Neural cell (in vitro differentiated cells): ENCODE measurements at regions not wholly inside any gene's neighbourhood (a gene's known extent, or its start where the extent isn't known, plus 50 kb on each side); places are given as distances from the start of the nearest gene placed in this dataset.

Source experiments
- EP300 ChIP-seq: fragments of 450-650 bp; conservative IDR thresholded peaks from 2 replicates; pipeline ENCODE4 v1.6.1; 2014; ENCODE audit warnings: antibody characterized with exemption, mild to moderate bottlenecking, moderate library complexity; ENCODE audit not compliant: poor library complexity, severe bottlenecking
- EZH2 ChIP-seq: fragments of 200-600, 300-800 bp; shearing (Covaris generic), sonication (generic); IDR thresholded peaks from 2 replicates; pipeline ENCODE4 v1.6.1; 2014; ENCODE audit warnings: antibody characterized with exemption, low read length, borderline replicate concordance, mild to moderate bottlenecking; ENCODE audit not compliant: insufficient read depth, poor library complexity, severe bottlenecking
- POLR2AphosphoS5 ChIP-seq: IDR thresholded peaks from 2 replicates; pipeline ENCODE4 v1.6.1; 2012
- RAD21 ChIP-seq: fragments of 450-650 bp; conservative IDR thresholded peaks from 2 replicates; pipeline ENCODE4 v1.6.1; 2014; ENCODE audit warnings: antibody characterized with exemption, mild to moderate bottlenecking, moderate library complexity
- SMC3 ChIP-seq: fragments of 450-650 bp; conservative IDR thresholded peaks from 2 replicates; pipeline ENCODE4 v1.6.1; 2014; ENCODE audit warnings: antibody characterized with exemption, mild to moderate bottlenecking, moderate library complexity; ENCODE audit not compliant: poor library complexity
- TF ChIP-seq, protein P1 (sequence below): fragments of 450-650 bp; IDR thresholded peaks from 2 replicates; pipeline ENCODE4 v1.5.1; 2014; ENCODE audit warnings: antibody characterized with exemption, mild to moderate bottlenecking, moderate library complexity; ENCODE audit not compliant: poor library complexity, severe bottlenecking

DNA sequence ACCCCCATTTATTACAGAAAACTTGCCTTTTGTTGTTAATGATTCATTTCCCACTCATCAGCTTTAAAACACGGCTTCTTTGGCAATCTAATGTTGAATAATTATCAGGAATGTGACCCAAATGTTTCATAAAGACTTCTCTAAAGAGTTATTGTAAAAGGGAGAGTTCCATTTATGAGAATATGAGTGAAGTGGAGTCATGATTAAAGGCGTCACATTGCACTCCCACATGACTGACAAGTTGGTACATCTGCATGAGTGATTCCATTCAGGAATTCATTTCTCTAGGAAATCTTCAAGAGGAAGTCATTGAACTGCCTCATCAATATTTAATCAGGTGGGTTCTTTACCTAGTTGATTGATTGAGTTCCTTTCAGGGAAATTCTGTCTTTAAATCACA lies 184.8 kb downstream of the LNPK start:
- TF ChIP-seq EP300 (peak; percentile 82), POLR2AphosphoS5 (peak; percentile 74), EZH2 (no peak), SMC3 (no peak), RAD21 (no peak)
- TF ChIP-seq, protein P1, sequence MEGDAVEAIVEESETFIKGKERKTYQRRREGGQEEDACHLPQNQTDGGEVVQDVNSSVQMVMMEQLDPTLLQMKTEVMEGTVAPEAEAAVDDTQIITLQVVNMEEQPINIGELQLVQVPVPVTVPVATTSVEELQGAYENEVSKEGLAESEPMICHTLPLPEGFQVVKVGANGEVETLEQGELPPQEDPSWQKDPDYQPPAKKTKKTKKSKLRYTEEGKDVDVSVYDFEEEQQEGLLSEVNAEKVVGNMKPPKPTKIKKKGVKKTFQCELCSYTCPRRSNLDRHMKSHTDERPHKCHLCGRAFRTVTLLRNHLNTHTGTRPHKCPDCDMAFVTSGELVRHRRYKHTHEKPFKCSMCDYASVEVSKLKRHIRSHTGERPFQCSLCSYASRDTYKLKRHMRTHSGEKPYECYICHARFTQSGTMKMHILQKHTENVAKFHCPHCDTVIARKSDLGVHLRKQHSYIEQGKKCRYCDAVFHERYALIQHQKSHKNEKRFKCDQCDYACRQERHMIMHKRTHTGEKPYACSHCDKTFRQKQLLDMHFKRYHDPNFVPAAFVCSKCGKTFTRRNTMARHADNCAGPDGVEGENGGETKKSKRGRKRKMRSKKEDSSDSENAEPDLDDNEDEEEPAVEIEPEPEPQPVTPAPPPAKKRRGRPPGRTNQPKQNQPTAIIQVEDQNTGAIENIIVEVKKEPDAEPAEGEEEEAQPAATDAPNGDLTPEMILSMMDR: no peak
